ENCODE measurements at regions not wholly inside any gene's neighbourhood (a gene's known extent, or its start where the extent isn't known, plus 50 kb on each side); places are given as distances from the start of the nearest gene placed in this dataset.

DNA sequence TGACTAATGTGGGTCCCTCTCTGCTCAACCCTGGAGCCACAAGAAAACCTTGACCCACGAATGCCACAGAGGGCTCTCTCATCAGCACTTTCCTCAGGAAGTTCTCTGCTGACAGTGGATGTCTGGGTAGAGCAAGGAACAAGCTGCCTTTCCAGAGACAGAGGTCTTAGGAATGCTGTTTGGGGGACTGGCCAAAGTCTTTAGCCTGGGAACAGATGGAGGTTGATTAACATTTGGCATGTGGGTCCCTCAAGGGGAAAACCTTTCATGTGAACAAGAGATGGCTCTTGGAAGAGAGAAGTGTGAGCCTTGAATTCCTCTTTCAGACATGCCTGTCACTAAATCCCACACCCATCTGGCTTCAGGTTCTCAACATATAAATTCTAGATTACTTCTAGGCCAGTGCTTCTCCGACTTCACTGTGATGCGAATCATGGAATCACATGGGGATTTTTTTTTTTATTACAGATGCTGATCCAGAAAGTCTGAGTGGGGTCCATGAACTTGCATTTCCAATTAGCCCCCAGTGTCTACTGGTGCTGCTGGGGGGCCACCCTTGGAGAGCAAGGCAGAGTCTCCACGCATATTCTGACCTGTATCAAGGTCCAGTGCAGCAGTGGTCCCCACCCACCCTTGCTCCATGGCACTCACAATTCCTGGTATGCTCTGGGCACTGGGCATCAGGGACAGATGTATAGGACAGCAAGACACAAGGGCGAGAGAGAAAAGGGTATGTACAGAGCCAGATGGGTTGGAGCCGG, 360.4 kb downstream of the CXCL12 start:
- H3K36me3 ChIP-seq (ENCODE audit: control insufficient read depth, insufficient read depth, low read length) = no peaks in the 10 kb centered on the region
- no peak overlapping the region for H3K4me3 ChIP-seq (ENCODE audit: low read depth, low read length)
- H3K27me3 ChIP-seq (ENCODE audit: control insufficient read depth, insufficient read depth, low read length) = no peaks in the 10 kb centered on the region
- TF ChIP-seq, protein P1, sequence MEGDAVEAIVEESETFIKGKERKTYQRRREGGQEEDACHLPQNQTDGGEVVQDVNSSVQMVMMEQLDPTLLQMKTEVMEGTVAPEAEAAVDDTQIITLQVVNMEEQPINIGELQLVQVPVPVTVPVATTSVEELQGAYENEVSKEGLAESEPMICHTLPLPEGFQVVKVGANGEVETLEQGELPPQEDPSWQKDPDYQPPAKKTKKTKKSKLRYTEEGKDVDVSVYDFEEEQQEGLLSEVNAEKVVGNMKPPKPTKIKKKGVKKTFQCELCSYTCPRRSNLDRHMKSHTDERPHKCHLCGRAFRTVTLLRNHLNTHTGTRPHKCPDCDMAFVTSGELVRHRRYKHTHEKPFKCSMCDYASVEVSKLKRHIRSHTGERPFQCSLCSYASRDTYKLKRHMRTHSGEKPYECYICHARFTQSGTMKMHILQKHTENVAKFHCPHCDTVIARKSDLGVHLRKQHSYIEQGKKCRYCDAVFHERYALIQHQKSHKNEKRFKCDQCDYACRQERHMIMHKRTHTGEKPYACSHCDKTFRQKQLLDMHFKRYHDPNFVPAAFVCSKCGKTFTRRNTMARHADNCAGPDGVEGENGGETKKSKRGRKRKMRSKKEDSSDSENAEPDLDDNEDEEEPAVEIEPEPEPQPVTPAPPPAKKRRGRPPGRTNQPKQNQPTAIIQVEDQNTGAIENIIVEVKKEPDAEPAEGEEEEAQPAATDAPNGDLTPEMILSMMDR (IDR thresholded peaks at IDR 0.05; ENCODE audit: insufficient read depth, low read length, poor library complexity, severe bottlenecking) = no peak
- no peak for DNase-seq (ENCODE audit: low read depth)

- Histone ChIP-seq H3K27me3 (ENCODE audit: control insufficient read depth, insufficient read depth, low read length) (no peaks in the 10 kb centered on the region), H3K36me3 (ENCODE audit: control insufficient read depth, insufficient read depth, low read length) (no peaks in the 10 kb centered on the region), H3K4me3 (ENCODE audit: low read depth, low read length) (no peak overlapping the region)
- no peak for DNase-seq (ENCODE audit: low read depth)
- TF ChIP-seq, protein P1 (IDR thresholded peaks at IDR 0.05; ENCODE audit: insufficient read depth, low read length, poor library complexity, severe bottlenecking) = no peak
These were observed 361.4 kb downstream of the CXCL12 start for GRCh38 chr10:44023517-44023916.

DNA sequence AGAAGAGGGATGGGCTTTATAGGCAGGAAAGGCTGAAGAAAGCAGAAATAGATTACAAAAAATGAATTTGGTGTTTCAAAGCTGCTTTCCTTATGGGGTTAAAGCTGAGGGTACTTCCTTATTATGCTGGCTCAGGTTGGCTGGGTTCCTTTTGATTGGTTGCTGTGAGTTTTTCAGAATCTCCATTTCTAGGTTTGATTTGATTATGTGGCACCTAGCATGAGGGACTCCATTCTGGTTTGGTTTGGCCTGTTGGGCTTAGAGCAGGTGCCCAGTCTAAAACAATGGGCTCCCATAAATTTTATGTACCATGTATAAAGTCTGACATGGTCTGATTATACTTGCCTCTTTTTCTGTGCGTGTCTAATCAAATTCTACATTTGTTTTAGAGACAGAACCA, 362.7 kb downstream of the CXCL12 start:
- Histone ChIP-seq H3K4me3 (ENCODE audit: low read depth, low read length) (no peak overlapping the region), H3K36me3 (ENCODE audit: control insufficient read depth, insufficient read depth, low read length) (no peaks in the 10 kb centered on the region), H3K27me3 (ENCODE audit: control insufficient read depth, insufficient read depth, low read length) (no peaks in the 10 kb centered on the region)
- TF ChIP-seq, protein P1 (IDR thresholded peaks at IDR 0.05; ENCODE audit: insufficient read depth, low read length, poor library complexity, severe bottlenecking) = no peak
- no peak for DNase-seq (ENCODE audit: low read depth)

- no peak overlapping the region for H3K4me3 ChIP-seq (ENCODE audit: low read depth, low read length)
- H3K27me3 ChIP-seq (ENCODE audit: control insufficient read depth, insufficient read depth, low read length) = no peaks in the 10 kb centered on the region
- H3K36me3 ChIP-seq (ENCODE audit: control insufficient read depth, insufficient read depth, low read length) = no peaks in the 10 kb centered on the region
- TF ChIP-seq, protein P1 (IDR thresholded peaks at IDR 0.05; ENCODE audit: insufficient read depth, low read length, poor library complexity, severe bottlenecking) = no peak
- no peak for DNase-seq (ENCODE audit: low read depth)
These were observed 364.4 kb downstream of the CXCL12 start for GRCh38 chr10:44020322-44021111.

- TF ChIP-seq, protein P1 (IDR thresholded peaks at IDR 0.05; ENCODE audit: insufficient read depth, low read length, poor library complexity, severe bottlenecking) = no peak
- Histone ChIP-seq H3K27me3 (ENCODE audit: control insufficient read depth, insufficient read depth, low read length) (no peaks in the 10 kb centered on the region), H3K36me3 (ENCODE audit: control insufficient read depth, insufficient read depth, low read length) (no peaks in the 10 kb centered on the region), H3K4me3 (ENCODE audit: low read depth, low read length) (no peak overlapping the region)
- no peak for DNase-seq (ENCODE audit: low read depth)
These were observed 367.3 kb downstream of the CXCL12 start for GRCh38 chr10:44017483-44018145.

All from kidney epithelial cell (primary cell).